Peyer's patch (tissue), 4 donors: ENCODE measurements at regions not wholly inside any gene's neighbourhood (a gene's known extent, or its start where the extent isn't known, plus 50 kb on each side); places are given as distances from the start of the nearest gene placed in this dataset.

ENCODE experiments used
- CTCF ChIP-seq, 6 experiments: fragments of 450-650 bp in 4 of 6; fragments of 200-600 bp in 2 of 6; sonication (generic) in 1 of 6; IDR thresholded peaks; one replicate each; pipeline ENCODE4 v1.5.1; 2017 to 2019; ENCODE audit warnings: antibody characterized with exemption in 6 of 6, mild to moderate bottlenecking in 3 of 6, moderate library complexity in 1 of 6
- POLR2A ChIP-seq, 2 donors: fragments of 450-650 bp; IDR thresholded peaks; one replicate each; pipeline ENCODE4 v1.5.1; 2017; ENCODE audit warnings: antibody characterized with exemption in 2 of 2, mild to moderate bottlenecking in 2 of 2, moderate library complexity in 2 of 2

DNA sequence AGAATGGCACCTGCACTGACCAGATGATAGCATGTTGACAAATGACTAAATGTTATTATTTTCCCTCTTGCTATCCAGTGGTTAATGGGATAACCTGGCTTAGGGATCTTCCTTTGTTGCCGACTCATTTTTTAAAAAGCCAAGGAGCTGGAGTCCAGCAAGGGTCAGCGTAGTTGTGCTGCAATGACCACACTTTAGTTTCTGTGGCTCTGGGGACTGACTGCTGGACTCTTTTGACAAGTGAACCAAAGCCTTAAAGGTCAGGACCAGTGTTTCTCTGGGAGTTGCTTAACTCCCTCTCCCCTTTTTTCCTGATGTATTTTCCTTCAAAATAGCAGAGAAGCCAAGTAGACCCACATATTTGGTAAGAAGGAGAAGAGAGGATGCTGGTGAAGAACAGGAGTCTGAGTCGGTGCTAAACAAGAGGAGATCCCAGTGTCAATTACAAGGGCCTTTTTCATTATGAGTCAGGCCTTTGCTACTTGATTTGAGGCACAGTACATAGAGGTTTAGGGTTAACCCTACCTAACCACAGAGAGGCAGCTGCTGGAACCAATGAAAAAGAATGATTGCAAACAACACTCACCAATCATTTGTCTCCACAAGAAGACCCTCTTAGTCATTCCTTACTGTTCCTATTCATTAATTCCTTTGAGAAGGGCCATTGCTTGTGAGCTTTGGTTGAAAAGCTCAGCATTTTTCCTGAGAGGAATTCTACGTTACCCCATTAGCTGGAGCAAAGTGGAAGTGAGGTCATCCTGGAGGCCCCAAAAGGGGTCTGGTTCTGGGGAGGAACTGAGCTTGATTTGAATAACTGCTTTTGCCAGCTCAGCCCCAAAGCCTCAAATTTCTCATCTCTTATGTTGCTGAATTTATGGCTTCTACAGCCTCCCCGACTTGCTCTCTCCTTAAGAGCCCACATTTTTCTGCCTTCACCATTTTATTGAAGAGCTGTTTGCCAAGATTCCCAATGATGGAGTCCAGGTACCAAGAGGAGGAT is 137.6 kb upstream of the HNMT start:
- TF ChIP-seq POLR2A (IDR thresholded peaks at IDR 0.05) (no peak), CTCF (IDR thresholded peaks at IDR 0.05) (no peak)
